GM12801 (cell line): ENCODE measurements at regions not wholly inside any gene's neighbourhood (a gene's known extent, or its start where the extent isn't known, plus 50 kb on each side); places are given as distances from the start of the nearest gene placed in this dataset.

Source experiments
- CTCF ChIP-seq: IDR thresholded peaks from one replicate; pipeline ENCODE4 v1.5.1; 2011; ENCODE audit warnings: control low read depth; ENCODE audit not compliant: insufficient read length; ENCODE audit errors: extremely low read depth

- TF ChIP-seq CTCF, result no peak
Observed at GRCh38 chr7:118496138-118496644, 271.7 kb downstream of the ANKRD7 start.

- TF ChIP-seq CTCF, result no peak
Observed at GRCh38 chr7:118502235-118502634, 277.7 kb downstream of the ANKRD7 start.

GRCh38 chr7:118511146-118511545 is 286.6 kb downstream of the ANKRD7 start:
- no peak for TF ChIP-seq CTCF

GRCh38 chr7:118517275-118517674 is 292.8 kb downstream of the ANKRD7 start:
- TF ChIP-seq CTCF, result no peak

- no peak for TF ChIP-seq CTCF
Observed at GRCh38 chr7:118525020-118525419, 300.5 kb downstream of the ANKRD7 start.

GRCh38 chr7:118531566-118531965 is 307.1 kb downstream of the ANKRD7 start:
- TF ChIP-seq CTCF, result no peak

GRCh38 chr7:118559207-118559606 is 334.7 kb downstream of the ANKRD7 start:
- no peak for TF ChIP-seq CTCF

- TF ChIP-seq CTCF, result no peak
Observed at GRCh38 chr7:118563311-118563710, 338.8 kb downstream of the ANKRD7 start.
